ENCODE measurements at regions not wholly inside any gene's neighbourhood (a gene's known extent, or its start where the extent isn't known, plus 50 kb on each side); places are given as distances from the start of the nearest gene placed in this dataset.

DNA sequence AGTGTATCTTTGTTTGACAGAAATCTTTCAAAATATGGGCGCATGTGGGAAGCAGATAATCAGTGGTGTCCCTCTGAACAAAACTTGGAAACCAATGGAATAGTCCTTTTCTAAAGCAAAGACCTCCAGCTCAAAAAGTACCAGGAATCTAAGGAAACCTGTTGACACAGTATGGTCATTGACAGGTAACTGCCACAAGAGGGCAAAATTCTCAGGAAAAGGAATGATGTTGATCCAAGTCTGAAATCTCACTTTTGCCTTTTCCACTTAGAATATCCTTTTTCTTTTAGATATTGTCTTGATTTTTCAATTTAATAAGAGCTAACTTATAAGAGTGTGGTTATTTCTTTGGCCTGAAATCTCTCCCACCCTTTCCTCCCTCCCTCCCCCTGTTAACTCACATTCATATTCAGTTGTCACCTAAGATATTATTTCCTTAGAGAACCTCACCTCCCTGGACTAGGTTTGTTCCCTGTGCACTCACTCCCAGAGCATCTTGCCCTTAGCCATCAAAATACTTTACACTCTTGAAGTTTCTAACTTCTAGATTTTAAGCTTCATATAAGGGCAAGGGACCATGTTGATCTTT is 59.0 kb upstream of the BARX1 start:
- H3K4me3 Mint-ChIP-seq = no peak overlapping the region
- no peak for DNase-seq
- peak overlapping the region in 1 of 9 donors; percentile 23 for H3K27ac Mint-ChIP-seq
- no peaks in the 10 kb centered on the region for H3K36me3 Mint-ChIP-seq
- peaks cover 4 to 36% (median 25%) of the 10 kb centered on the region in 7 donors for H3K4me1 Mint-ChIP-seq
- Histone ChIP-seq H3K9me3 (ENCODE audit: control insufficient read depth in 2 of 3, low read length in 3 of 3) (no peaks in the 10 kb centered on the region), H3K4me1 (ENCODE audit: control insufficient read depth in 2 of 2, insufficient read depth in 2 of 2, low read length in 2 of 2) (peaks cover 0 to 18% of the 10 kb centered on the region in 2 donors), H3K27ac (ENCODE audit: low read depth, low read length) (no peak overlapping the region), H3K27me3 (ENCODE audit: control insufficient read depth in 2 of 2, insufficient read depth in 2 of 2, low read length in 2 of 2) (no peaks in the 10 kb centered on the region), H3K4me3 (ENCODE audit: low read length) (no peak overlapping the region), H3K36me3 (ENCODE audit: control insufficient read depth in 2 of 3, insufficient read depth in 3 of 3, low read length in 3 of 3) (no peaks in the 10 kb centered on the region)
- ATAC-seq = no peak
- POLR2A ChIA-PET = no interaction called here
- H3K27me3 Mint-ChIP-seq = peaks cover 0 to 5% (median 3%) of the 10 kb centered on the region in 5 donors
- CTCF ChIA-PET = interaction anchor here (0.6 to 1.4 kb wide), 6 partner anchors 11 to 201 kb away, joined by 3 to 10 read pairs (median 5); no protein-coding TSS in a partner anchor
- H3K9me3 Mint-ChIP-seq = no peaks in the 10 kb centered on the region
- intact Hi-C loops (cut with micrococcal nuclease) = loop anchor here (1.0 kb wide), 1 partner anchor 199 kb away; no protein-coding TSS in a partner anchor

DNA sequence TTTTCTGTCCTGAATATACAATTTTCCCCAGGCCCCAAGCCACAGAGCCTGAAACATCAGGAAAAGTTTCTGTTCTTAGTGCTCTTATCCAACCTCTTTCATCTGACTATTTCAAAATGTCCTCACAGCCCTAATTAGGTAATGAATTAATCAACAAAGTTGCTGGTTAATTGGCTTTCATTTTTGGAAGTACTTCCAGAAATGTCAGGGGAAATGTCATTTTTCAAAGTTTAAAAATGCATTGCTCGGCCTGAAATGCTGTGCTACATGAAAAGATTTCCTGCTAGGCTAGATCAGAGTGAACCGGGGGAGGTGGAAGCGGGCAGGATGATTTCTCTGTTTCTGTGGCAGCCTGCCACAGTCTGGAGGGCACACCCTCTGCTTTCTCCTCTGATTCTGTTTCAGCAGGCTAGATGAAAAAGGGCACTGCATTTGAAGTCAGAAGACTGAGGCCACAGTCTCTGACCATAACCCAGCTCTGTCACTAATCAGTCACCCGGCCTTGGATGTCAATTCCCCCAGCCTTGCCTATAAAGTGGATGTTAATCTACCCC is 55.9 kb upstream of the BARX1 start:
- Histone ChIP-seq H3K9me3 (ENCODE audit: control insufficient read depth in 2 of 3, low read length in 3 of 3) (no peaks in the 10 kb centered on the region), H3K36me3 (ENCODE audit: control insufficient read depth in 2 of 3, insufficient read depth in 3 of 3, low read length in 3 of 3) (no peaks in the 10 kb centered on the region), H3K27ac (ENCODE audit: low read depth, low read length) (peak overlapping the region; percentile 5), H3K27me3 (ENCODE audit: control insufficient read depth in 2 of 2, insufficient read depth in 2 of 2, low read length in 2 of 2) (no peaks in the 10 kb centered on the region), H3K4me1 (ENCODE audit: control insufficient read depth in 2 of 2, insufficient read depth in 2 of 2, low read length in 2 of 2) (peaks cover 0 to 18% of the 10 kb centered on the region in 2 donors), H3K4me3 (ENCODE audit: low read length) (no peak overlapping the region)
- H3K27ac Mint-ChIP-seq = peak overlapping the region in 8 of 9 donors; percentile 30 to 86 (median 72)
- H3K36me3 Mint-ChIP-seq = no peaks in the 10 kb centered on the region
- intact Hi-C loops (cut with micrococcal nuclease) = loop anchor here in 1 of 2 donors (2.0 kb wide), 1 partner anchor 20 kb away; no protein-coding TSS in a partner anchor
- H3K9me3 Mint-ChIP-seq = no peaks in the 10 kb centered on the region
- ATAC-seq (peak; percentile 73), DNase-seq (peak in 7 of 9 donors; percentile 18 to 61 (median 53))
- peaks cover 4 to 40% (median 25%) of the 10 kb centered on the region in 7 donors for H3K4me1 Mint-ChIP-seq
- POLR2A ChIA-PET = no interaction called here
- peaks cover 0 to 8% (median 3%) of the 10 kb centered on the region in 5 donors for H3K27me3 Mint-ChIP-seq
- CTCF ChIA-PET = interaction anchor here (1.0 to 1.4 kb wide), 3 partner anchors 9 to 203 kb away, joined by 3 to 5 read pairs (median 4); no protein-coding TSS in a partner anchor
- peak overlapping the region in 7 of 10 donors; percentile 10 to 61 (median 44) for H3K4me3 Mint-ChIP-seq

DNA sequence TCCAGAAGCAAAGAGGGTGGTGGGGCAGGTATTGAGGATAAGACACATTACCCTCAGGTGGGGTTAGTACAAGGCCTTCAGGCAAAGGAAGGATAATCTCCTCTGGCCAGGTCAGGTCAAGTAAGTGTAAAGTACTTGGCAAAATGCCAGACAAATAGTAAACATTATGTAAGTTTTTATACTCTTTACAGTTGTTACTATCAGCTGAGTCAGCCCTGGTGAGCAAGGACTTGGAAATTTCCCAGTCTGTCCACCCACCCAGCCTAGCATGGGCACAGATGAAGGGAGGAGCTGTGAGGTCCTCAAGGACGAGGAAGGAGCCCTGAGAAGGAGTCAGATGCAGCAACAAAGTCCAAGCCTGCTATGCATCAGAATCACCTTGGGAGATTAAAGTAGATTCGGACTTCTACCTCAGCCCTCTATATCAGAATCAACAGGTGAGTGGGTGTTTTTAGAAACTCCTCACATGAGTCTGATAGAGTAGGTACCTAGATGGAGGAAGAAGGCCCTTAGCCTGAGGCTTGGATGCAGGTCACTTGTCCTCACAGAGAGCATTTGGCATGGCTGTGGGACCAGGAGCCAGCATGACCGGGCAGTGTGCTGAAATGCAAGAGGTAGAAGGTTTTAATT is 50.2 kb upstream of the BARX1 start:
- Histone ChIP-seq H3K4me1 (ENCODE audit: control insufficient read depth in 2 of 2, insufficient read depth in 2 of 2, low read length in 2 of 2) (no peaks in the 10 kb centered on the region), H3K9me3 (ENCODE audit: control insufficient read depth in 2 of 3, low read length in 3 of 3) (no peaks in the 10 kb centered on the region), H3K27me3 (ENCODE audit: control insufficient read depth in 2 of 2, insufficient read depth in 2 of 2, low read length in 2 of 2) (no peaks in the 10 kb centered on the region), H3K36me3 (ENCODE audit: control insufficient read depth in 2 of 3, insufficient read depth in 3 of 3, low read length in 3 of 3) (no peaks in the 10 kb centered on the region), H3K27ac (ENCODE audit: low read depth, low read length) (no peak overlapping the region), H3K4me3 (ENCODE audit: low read length) (no peak overlapping the region)
- Mint-ChIP-seq H3K27ac (no peak overlapping the region), H3K36me3 (no peaks in the 10 kb centered on the region), H3K4me3 (no peak overlapping the region), H3K9me3 (peaks cover 0 to 7% (median 0%) of the 10 kb centered on the region in 11 donors), H3K27me3 (peaks cover 0 to 17% (median 5%) of the 10 kb centered on the region in 5 donors), H3K4me1 (peaks cover 0 to 4% (median 0%) of the 10 kb centered on the region in 7 donors)
- intact Hi-C loops (cut with micrococcal nuclease) = no loop called here
- DNase-seq (no peak), ATAC-seq (no peak)
- CTCF ChIA-PET = no interaction called here
- POLR2A ChIA-PET = no interaction called here

Data from naive thymus-derived CD4-positive, alpha-beta T cell (primary cell).